GM12892 (cell line): ENCODE measurements at regions not wholly inside any gene's neighbourhood (a gene's known extent, or its start where the extent isn't known, plus 50 kb on each side); places are given as distances from the start of the nearest gene placed in this dataset.

ENCODE experiments used
- DNase-seq: peaks from one replicate; pipeline ENCODE4 v3.0.0; 2011; ENCODE audit not compliant: insufficient read length
- FAIRE-seq: peaks from 2 replicates; lab custom pipeline; 2011; peaks lifted over from hg19 to GRCh38; lab: Jason Lieb, UNC
- POLR2A ChIP-seq: IDR thresholded peaks from 2 replicates; pipeline ENCODE4 v1.6.1; 2011; ENCODE audit warnings: low read depth, low read length, control low read depth
- POLR2AphosphoS5 ChIP-seq: IDR thresholded peaks from 2 replicates; pipeline ENCODE4 v1.6.1; 2011; ENCODE audit warnings: low read depth, low read length, control low read depth
- TAF1 ChIP-seq: IDR thresholded peaks from 2 replicates; pipeline ENCODE4 v1.6.1; 2011; ENCODE audit warnings: low read depth, mild to moderate bottlenecking, control low read depth, low read length, borderline replicate concordance

GRCh38 chr20:3326779-3327521, 80.5 kb downstream of the DNAAF9 start:
- FAIRE-seq (no peak), DNase-seq (no peak)
- no peak for TF ChIP-seq TAF1
- TF ChIP-seq POLR2AphosphoS5 = no peak
- TF ChIP-seq POLR2A = no peak

- DNase-seq (no peak), FAIRE-seq (no peak)
- TF ChIP-seq POLR2A (no peak), POLR2AphosphoS5 (no peak), TAF1 (no peak)
Observed at GRCh38 chr20:3325864-3326263, 81.6 kb downstream of the DNAAF9 start.

GRCh38 chr20:3323398-3323797, 84.1 kb downstream of the DNAAF9 start:
- no peak for FAIRE-seq

GRCh38 chr20:3318226-3318884, 79.4 kb upstream of the SLC4A11 start:
- TF ChIP-seq POLR2A (no peak), TAF1 (no peak), POLR2AphosphoS5 (no peak)
- DNase-seq = no peak
- FAIRE-seq = no peak

More at GRCh38 chr20:3323398-3323797, 84.1 kb downstream of the DNAAF9 start:
- TF ChIP-seq POLR2A (no peak), POLR2AphosphoS5 (no peak), TAF1 (no peak)
- DNase-seq = no peak

GRCh38 chr20:3316136-3316535, 77.1 kb upstream of the SLC4A11 start:
- TF ChIP-seq POLR2AphosphoS5 (no peak), POLR2A (no peak)
- DNase-seq (no peak), FAIRE-seq (no peak)

GRCh38 chr20:3315136-3315535, 76.1 kb upstream of the SLC4A11 start:
- no peak for TF ChIP-seq TAF1
- TF ChIP-seq POLR2A = no peak
- no peak for TF ChIP-seq POLR2AphosphoS5
- FAIRE-seq (no peak), DNase-seq (no peak)

- TF ChIP-seq POLR2AphosphoS5 = no peak
- no peak for TF ChIP-seq POLR2A
- TF ChIP-seq TAF1 = no peak
- DNase-seq = no peak
- FAIRE-seq = no peak
Observed at GRCh38 chr20:3314391-3314790, 75.4 kb upstream of the SLC4A11 start.

- no peak for DNase-seq
- no peak for FAIRE-seq
- TF ChIP-seq POLR2AphosphoS5 = no peak
- no peak for TF ChIP-seq POLR2A
- no peak for TF ChIP-seq TAF1
Observed at GRCh38 chr20:3313683-3314065, 74.7 kb upstream of the SLC4A11 start.

- TF ChIP-seq TAF1 = no peak
- no peak for TF ChIP-seq POLR2A
- TF ChIP-seq POLR2AphosphoS5 = no peak
- DNase-seq = no peak
- FAIRE-seq = peak; percentile 24
Observed at GRCh38 chr20:3312940-3313682, 74.1 kb upstream of the SLC4A11 start.

GRCh38 chr20:3311623-3312022, 72.6 kb upstream of the SLC4A11 start:
- FAIRE-seq (no peak), DNase-seq (no peak)
- no peak for TF ChIP-seq POLR2A
- TF ChIP-seq POLR2AphosphoS5 = no peak
- no peak for TF ChIP-seq TAF1

GRCh38 chr20:3309226-3309625, 70.2 kb upstream of the SLC4A11 start:
- no peak for TF ChIP-seq POLR2AphosphoS5
- no peak for TF ChIP-seq TAF1
- no peak for DNase-seq
- no peak for FAIRE-seq
